ENCODE measurements at regions not wholly inside any gene's neighbourhood (a gene's known extent, or its start where the extent isn't known, plus 50 kb on each side); places are given as distances from the start of the nearest gene placed in this dataset.

GRCh38 chr1:80349218-80349617, 1342.7 kb upstream of the ADGRL4 start:
- 87 to 92% (median 89%) methylated on average over 9 of the region's 9 CpGs for WGBS, 5 donors
- Histone ChIP-seq H3K27ac (no peak overlapping the region), H3K36me3 (no peaks in the 10 kb centered on the region), H3K9me3 (peaks cover 0 to 4% (median 0%) of the 10 kb centered on the region in 8 donors), H3K4me1 (no peaks in the 10 kb centered on the region), H3K4me3 (no peak overlapping the region), H3K27me3 (replicated peaks in 1 of 7) (no peaks in the 10 kb centered on the region)
- intact Hi-C loops (cut with DNase I; ENCODE audit: low total_unique reads): no loop called here
- no peak for TF ChIP-seq POLR2AphosphoS5 (IDR thresholded peaks at IDR 0.05)
- TF ChIP-seq POLR2A (IDR thresholded peaks at IDR 0.05): no peak
- no peak for TF ChIP-seq CTCF (IDR thresholded peaks at IDR 0.05 in 8 of 11, conservative IDR thresholded peaks at IDR 0.05 in 3 of 11)
- no peak for DNase-seq

- 63 to 83% (median 81%) methylated on average over 3 of the region's 3 CpGs for WGBS, 5 donors
- Histone ChIP-seq H3K27ac (no peak overlapping the region), H3K4me3 (no peak overlapping the region), H3K27me3 (replicated peaks in 1 of 7) (no peaks in the 10 kb centered on the region), H3K4me1 (no peaks in the 10 kb centered on the region), H3K36me3 (no peaks in the 10 kb centered on the region), H3K9me3 (peaks cover 0 to 24% (median 7%) of the 10 kb centered on the region in 8 donors)
- no peak for DNase-seq
- intact Hi-C loops (cut with DNase I; ENCODE audit: low total_unique reads): no loop called here
- TF ChIP-seq CTCF (IDR thresholded peaks at IDR 0.05 in 8 of 11, conservative IDR thresholded peaks at IDR 0.05 in 3 of 11): no peak
- TF ChIP-seq POLR2A (IDR thresholded peaks at IDR 0.05): no peak
- TF ChIP-seq POLR2AphosphoS5 (IDR thresholded peaks at IDR 0.05): no peak
Observed at GRCh38 chr1:80341021-80341420, 1334.5 kb upstream of the ADGRL4 start.

- TF ChIP-seq CTCF (IDR thresholded peaks at IDR 0.05 in 8 of 11, conservative IDR thresholded peaks at IDR 0.05 in 3 of 11) (no peak), POLR2AphosphoS5 (IDR thresholded peaks at IDR 0.05) (no peak), POLR2A (IDR thresholded peaks at IDR 0.05) (no peak)
- WGBS, 5 donors: 73 to 83% (median 77%) methylated on average over 5 of the region's 5 CpGs
Observed at GRCh38 chr1:80318108-80318507, 1311.6 kb upstream of the ADGRL4 start.

GRCh38 chr1:80310703-80311245, 1304.2 kb upstream of the ADGRL4 start:
- TF ChIP-seq POLR2AphosphoS5 (IDR thresholded peaks at IDR 0.05): no peak
- TF ChIP-seq POLR2A (IDR thresholded peaks at IDR 0.05): no peak
- TF ChIP-seq CTCF (IDR thresholded peaks at IDR 0.05 in 8 of 11, conservative IDR thresholded peaks at IDR 0.05 in 3 of 11): no peak
- H3K4me1 ChIP-seq: no peaks in the 10 kb centered on the region
- H3K27me3 ChIP-seq (replicated peaks in 1 of 7): no peaks in the 10 kb centered on the region
- intact Hi-C loops (cut with DNase I; ENCODE audit: low total_unique reads): no loop called here
- H3K4me3 ChIP-seq: no peak overlapping the region
- H3K9me3 ChIP-seq: peaks cover 0 to 5% (median 0%) of the 10 kb centered on the region in 8 donors
- H3K27ac ChIP-seq: no peak overlapping the region
- 53 to 74% (median 67%) methylated on average over 4 of the region's 4 CpGs for WGBS, 5 donors
- no peaks in the 10 kb centered on the region for H3K36me3 ChIP-seq
- no peak for DNase-seq

More at GRCh38 chr1:80318108-80318507, 1311.6 kb upstream of the ADGRL4 start:
- DNase-seq: no peak
- intact Hi-C loops (cut with DNase I; ENCODE audit: low total_unique reads): no loop called here
- H3K4me3 ChIP-seq: no peak overlapping the region
- H3K9me3 ChIP-seq: no peaks in the 10 kb centered on the region
- no peak overlapping the region for H3K27ac ChIP-seq
- H3K27me3 ChIP-seq (replicated peaks in 1 of 7): no peaks in the 10 kb centered on the region
- no peaks in the 10 kb centered on the region for H3K4me1 ChIP-seq
- no peaks in the 10 kb centered on the region for H3K36me3 ChIP-seq
